ENCODE measurements at regions not wholly inside any gene's neighbourhood (a gene's known extent, or its start where the extent isn't known, plus 50 kb on each side); places are given as distances from the start of the nearest gene placed in this dataset.

- TF ChIP-seq CTCF (IDR thresholded peaks at IDR 0.05; ENCODE audit: low read depth, low read length) = no peak
- Histone ChIP-seq H3K4me3 (ENCODE audit: low read depth, low read length) (no peak overlapping the region), H3K36me3 (no peaks in the 10 kb centered on the region), H3K9me3 (ENCODE audit: severe bottlenecking) (no peaks in the 10 kb centered on the region), H3K27me3 (ENCODE audit: insufficient read depth, low read depth, severe bottlenecking) (no peaks in the 10 kb centered on the region), H3K27ac (no peak overlapping the region)
- DNase-seq = no peak
These were observed 1465.0 kb downstream of the EFNB2 start for GRCh38 chr13:105070452-105070851.

- Histone ChIP-seq H3K27me3 (ENCODE audit: insufficient read depth, low read depth, severe bottlenecking) (no peaks in the 10 kb centered on the region), H3K4me3 (ENCODE audit: low read depth, low read length) (no peak overlapping the region), H3K27ac (no peak overlapping the region), H3K9me3 (ENCODE audit: severe bottlenecking) (peaks cover 3% of the 10 kb centered on the region), H3K36me3 (no peaks in the 10 kb centered on the region)
- no peak for DNase-seq
- TF ChIP-seq CTCF (IDR thresholded peaks at IDR 0.05; ENCODE audit: low read depth, low read length) = no peak
These were observed 1466.4 kb downstream of the EFNB2 start for GRCh38 chr13:105069106-105069505.

- Histone ChIP-seq H3K9me3 (ENCODE audit: severe bottlenecking) (peaks cover 6% of the 10 kb centered on the region), H3K27ac (no peak overlapping the region), H3K36me3 (no peaks in the 10 kb centered on the region), H3K27me3 (ENCODE audit: insufficient read depth, low read depth, severe bottlenecking) (no peaks in the 10 kb centered on the region), H3K4me3 (ENCODE audit: low read depth, low read length) (no peak overlapping the region)
- no peak for TF ChIP-seq CTCF (IDR thresholded peaks at IDR 0.05; ENCODE audit: low read depth, low read length)
- DNase-seq = peak; percentile 36
These were observed 1471.8 kb downstream of the EFNB2 start for GRCh38 chr13:105063676-105064075.

- Histone ChIP-seq H3K4me3 (ENCODE audit: low read depth, low read length) (no peak overlapping the region), H3K36me3 (no peaks in the 10 kb centered on the region), H3K27ac (no peak overlapping the region), H3K9me3 (ENCODE audit: severe bottlenecking) (peaks cover 6% of the 10 kb centered on the region), H3K27me3 (ENCODE audit: insufficient read depth, low read depth, severe bottlenecking) (no peaks in the 10 kb centered on the region)
- TF ChIP-seq CTCF (IDR thresholded peaks at IDR 0.05; ENCODE audit: low read depth, low read length) = no peak
- DNase-seq = no peak
These were observed 1475.7 kb downstream of the EFNB2 start for GRCh38 chr13:105059786-105060185.

- TF ChIP-seq CTCF (IDR thresholded peaks at IDR 0.05; ENCODE audit: low read depth, low read length) = no peak
- no peak overlapping the region for H3K4me3 ChIP-seq (ENCODE audit: low read depth, low read length)
- DNase-seq = no peak
These were observed 1476.9 kb downstream of the EFNB2 start for GRCh38 chr13:105058517-105058916.

GRCh38 chr13:105052711-105053110 is 1482.8 kb downstream of the EFNB2 start:
- no peaks in the 10 kb centered on the region for H3K36me3 ChIP-seq
- no peaks in the 10 kb centered on the region for H3K9me3 ChIP-seq (ENCODE audit: severe bottlenecking)
- no peak overlapping the region for H3K27ac ChIP-seq
- DNase-seq = no peak
- no peaks in the 10 kb centered on the region for H3K27me3 ChIP-seq (ENCODE audit: insufficient read depth, low read depth, severe bottlenecking)
- TF ChIP-seq CTCF (IDR thresholded peaks at IDR 0.05; ENCODE audit: low read depth, low read length) = no peak
- H3K4me3 ChIP-seq (ENCODE audit: low read depth, low read length) = no peak overlapping the region

More at GRCh38 chr13:105058517-105058916, 1476.9 kb downstream of the EFNB2 start:
- Histone ChIP-seq H3K27ac (no peak overlapping the region), H3K9me3 (ENCODE audit: severe bottlenecking) (no peaks in the 10 kb centered on the region), H3K36me3 (no peaks in the 10 kb centered on the region), H3K27me3 (ENCODE audit: insufficient read depth, low read depth, severe bottlenecking) (no peaks in the 10 kb centered on the region)
